GM21825 (cell line): ENCODE measurements at regions not wholly inside any gene's neighbourhood (a gene's known extent, or its start where the extent isn't known, plus 50 kb on each side); places are given as distances from the start of the nearest gene placed in this dataset.
"Not testable (repeated sequence)": the region's sequence is repeated elsewhere in the genome, so short reads cannot be mapped to it uniquely, and the experiment has no call there.

Experiments
- ATAC-seq: cut with Tn5 transposase; IDR thresholded peaks from one replicate; pipeline ENCODE4 v1.9.1; 2021; ENCODE audit warnings: mild to moderate bottlenecking, moderate library complexity; ENCODE audit not compliant: unreplicated experiment

DNA sequence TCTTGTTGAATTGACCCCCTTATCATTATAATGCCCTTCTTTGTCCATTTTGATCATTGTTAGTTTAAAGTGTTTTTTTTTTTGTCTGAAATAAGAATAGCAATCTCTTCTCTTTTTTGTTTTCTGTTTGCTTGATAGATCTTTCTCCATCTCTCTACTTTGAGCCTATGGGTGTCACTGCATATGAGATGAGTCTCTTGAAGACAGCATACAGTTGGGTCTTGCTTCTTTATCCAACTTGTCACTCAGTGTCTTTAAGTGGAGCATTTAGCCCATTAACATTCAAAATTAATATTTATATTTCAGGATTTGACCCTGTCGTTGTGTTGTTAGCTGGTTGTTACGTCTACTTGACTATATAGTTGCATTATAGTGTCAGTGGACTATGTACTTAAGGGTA lies 135.4 kb downstream of the HMHB1 start:
- ATAC-seq, result no peak

DNA sequence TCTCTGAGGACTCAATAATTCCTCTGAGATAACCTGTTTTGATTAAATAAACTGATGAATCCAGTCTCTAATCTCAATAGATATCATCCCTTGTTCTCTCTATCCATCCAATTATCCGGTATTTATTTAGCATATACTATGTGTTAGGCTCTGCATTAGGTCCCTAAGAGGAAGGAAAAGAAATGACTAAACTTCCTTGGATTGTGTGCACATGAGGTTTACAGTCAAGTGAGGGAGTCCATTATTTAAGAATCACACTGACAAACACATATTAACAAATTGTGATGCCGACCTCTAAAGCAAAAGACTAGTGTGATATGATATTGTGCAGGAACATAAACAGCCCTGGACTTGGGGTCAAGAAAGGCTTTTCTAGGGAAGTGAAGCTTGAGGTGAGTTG lies 140.8 kb downstream of the HMHB1 start:
- ATAC-seq, result no peak

DNA sequence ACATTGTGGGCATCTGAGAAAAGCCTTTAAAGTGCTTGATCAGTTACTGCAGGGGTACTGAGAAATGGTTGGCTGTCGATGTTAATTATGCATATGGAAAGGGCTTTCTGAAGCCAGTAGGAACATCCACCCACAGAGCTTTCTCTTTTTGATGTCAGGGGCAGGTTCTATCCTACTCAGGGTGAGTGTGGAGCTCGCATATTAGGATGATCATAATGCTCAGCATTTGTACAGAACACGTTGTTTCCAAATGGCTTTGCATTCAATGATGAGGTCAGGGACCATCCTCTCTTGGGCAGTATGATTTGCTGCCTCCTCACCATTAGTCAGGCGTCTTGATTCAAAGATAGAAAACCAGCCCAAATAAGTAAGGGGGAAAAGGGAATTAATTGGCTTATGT lies 141.9 kb downstream of the HMHB1 start:
- no peak for ATAC-seq

DNA sequence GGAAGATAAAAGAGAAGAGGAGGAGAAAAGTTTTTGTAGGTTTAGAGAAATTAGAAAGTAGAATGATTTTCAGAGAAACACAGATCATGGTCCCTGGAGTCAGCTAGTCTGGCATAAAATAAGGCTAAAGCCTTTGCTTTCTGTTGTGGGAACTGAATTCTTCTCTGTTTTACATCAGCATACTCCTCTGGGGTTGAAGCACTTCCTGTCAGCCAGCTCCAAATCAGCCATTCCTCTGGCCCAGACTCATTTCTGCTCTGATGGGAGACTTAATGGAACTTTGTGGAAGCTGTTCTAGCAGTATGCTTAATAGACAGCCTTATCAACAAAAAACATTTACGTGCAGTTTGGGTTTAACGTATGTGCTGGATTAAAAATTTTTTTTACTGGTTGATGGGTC lies 143.2 kb downstream of the HMHB1 start:
- no peak for ATAC-seq

DNA sequence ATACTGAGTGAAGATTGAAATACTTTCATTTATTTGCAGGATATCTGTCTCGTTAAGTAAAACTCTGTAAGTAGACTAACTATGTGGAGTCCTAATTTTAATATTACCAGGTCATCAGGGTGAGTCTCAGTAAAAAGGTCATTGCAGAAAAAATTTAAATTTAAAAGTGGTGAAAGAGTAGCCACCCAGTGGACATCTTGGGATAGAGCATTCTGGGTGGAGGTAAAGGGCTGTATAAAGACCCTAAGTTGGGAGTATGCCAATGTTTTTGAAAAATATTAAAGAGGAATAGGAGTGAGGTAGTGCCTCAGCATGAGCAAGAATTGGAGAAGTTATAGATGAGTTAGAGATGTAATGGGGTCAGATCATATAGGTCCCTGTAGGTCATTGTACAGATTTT lies 145.5 kb downstream of the HMHB1 start:
- no peak for ATAC-seq

DNA sequence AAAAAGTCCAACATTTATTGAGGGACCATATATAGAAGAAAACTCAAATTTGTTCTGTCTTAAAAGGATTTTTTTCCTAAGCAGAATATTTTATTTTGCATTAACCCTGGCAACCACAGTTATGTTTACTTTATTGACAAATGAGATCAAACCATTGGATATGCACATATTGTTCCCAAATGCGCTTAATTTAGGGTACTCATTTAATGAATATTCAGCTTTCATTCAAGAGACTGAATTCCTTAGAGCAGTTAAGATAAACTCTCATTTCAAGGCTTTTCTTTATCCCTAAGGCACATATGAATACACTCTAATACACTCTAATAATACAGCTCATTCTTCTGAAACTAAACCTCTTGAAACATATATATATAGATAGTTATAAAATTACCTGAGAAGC lies 150.2 kb downstream of the HMHB1 start:
- no peak for ATAC-seq

DNA sequence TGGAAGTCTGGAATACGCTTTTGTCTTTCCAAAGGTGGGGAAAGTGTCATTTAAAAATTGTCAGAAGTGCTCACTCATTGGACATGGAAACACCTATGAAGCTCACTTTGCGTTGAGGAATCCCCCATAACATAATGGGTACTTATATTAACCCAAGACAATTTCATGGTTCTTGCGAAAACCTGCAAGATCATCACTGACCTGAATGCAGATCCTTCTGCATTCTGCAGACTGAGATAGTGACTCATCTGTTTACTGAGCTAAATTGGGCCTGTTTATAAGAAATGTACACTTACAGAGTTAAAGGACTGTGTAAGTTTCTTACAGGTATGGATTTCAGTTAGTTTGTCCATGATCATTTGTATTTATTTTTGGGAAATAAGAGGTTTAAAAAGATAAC lies 153.0 kb downstream of the HMHB1 start:
- no peak for ATAC-seq

DNA sequence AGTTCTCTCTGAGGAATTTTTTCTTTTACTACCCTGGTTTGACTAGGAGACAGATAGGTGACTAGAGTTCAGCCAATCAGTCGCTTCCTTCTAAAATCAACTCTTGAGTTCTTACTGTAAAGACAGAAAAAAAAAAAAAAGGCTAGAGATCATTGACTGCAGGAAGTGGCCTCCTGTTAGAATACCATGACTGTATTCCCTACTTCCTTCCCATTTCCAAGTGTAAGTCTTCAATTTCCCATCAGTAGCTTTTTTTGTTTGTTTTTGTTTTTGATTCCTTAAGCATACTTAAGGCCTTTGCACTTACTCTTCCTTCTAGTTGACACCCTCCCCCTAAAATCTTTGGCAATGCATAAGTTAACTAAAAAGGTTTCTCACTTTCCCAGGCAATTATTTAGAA lies 154.3 kb downstream of the HMHB1 start:
- no peak for ATAC-seq

DNA sequence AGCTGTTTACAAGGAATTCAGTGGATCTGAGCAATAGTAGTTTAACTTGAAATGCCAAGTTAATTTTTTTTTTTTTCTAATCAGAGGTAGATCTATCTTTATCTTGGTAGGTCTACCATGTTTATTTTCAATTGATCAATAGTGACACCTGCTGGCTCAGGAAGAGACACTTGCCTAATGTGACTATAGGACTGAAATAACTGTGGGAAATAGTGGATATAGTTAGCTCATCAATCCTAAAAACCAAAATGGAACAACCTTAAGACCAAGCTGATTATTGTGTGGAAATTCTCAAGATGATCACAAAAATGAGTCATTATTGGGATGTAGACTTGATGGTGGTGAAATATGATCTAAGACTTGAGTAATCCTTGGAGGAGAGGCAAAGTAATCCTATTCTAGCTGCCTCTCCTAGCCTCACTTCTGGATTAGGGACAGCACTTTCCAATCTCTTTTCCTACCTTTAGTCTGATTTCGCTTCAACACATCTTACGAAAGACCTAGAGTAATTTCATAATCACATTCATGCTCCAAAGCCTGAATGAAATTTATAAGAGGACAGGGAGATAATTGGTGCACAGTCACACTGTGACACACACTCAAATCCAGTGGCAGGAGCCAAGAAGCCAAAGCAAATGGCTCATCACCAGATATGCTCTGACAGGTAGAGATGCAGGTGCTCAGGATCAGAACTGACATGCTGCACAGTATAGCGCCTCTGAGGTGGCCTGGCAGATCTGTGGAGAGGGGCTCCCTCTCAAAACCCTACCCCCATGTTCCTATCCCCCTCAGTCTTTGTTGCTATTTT lies 156.3 kb downstream of the HMHB1 start:
- ATAC-seq, result peak; percentile 56

DNA sequence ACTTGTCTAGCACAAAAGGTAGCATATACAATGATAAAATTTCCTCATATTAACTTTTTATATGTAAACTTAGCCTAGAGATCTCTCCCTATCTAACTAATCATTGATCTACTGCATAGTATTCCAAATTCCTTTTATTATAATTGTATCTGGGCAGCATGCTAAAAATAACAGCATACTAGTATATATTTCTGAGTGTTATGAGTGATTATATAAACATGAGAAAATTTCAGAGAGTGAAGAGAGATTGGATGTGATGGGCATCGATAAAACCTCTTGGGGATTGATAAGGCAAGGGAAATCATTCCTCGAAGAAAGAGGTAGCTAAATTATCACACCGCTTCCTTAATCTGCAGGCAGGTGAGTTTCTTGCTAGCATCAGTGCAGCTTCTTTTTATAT lies 158.2 kb downstream of the HMHB1 start:
- no peak for ATAC-seq

DNA sequence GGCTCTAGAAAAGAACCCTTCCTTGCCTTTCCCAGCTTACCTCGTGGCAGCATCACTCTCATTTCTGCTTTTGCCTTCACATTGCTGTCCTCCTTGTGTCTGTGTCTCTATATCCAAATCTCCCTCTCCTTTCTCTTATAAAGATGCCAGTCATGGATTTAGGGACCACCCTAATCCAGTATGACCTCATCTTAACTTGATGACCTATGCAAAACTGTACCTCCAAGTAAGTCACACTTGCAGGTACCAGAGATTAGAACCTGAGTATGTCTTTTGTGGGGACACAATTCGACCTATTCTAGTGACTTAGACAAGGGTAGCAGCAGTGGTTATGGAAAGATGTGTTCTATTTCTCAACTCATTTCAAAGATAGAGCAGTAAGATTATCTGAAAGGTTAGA lies 160.1 kb downstream of the HMHB1 start:
- no peak for ATAC-seq

DNA sequence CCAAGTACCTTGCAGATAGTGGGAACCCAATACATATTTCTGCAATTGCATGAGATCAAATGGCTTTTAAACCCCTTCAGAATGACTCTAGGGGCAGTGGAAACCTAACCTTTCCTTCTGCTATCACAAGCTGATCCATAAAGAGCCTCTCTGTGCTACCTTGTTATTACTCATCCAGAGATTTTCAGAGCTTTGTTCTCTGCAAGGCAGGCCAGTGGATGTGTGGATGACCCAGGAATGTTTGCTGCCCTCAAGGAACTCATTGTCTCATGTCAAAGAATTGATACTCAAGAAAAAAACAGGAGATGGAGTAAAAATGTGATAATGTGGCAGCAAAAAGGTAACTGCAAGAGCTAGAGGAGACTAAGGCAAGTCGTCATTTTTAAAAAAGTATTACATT lies 164.1 kb downstream of the HMHB1 start:
- no peak for ATAC-seq

DNA sequence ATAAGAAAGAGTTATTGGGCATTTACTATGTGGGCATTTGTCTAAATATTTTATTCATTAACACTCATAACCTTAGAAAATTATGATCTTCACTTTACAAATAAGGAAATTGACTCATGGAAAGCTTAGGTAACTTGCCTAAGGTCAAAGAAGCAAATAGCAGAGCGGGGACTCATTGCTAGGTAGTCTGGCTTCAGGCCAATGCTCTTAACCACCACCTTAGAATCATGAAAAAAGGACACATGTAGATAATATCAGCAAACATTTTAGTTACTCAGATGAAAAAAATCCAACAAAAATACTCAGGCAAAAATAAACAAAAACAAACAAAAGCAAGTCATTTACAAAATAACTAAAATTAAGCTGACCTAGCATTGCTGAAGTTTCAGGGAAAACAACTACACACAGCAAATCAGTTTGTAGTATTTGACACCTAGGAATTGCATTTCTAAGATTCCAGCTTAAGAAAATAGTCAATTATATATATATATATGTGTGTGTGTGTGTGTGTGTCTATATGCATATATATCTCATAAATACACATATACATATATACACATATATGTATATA lies 166.0 kb downstream of the HMHB1 start:
- no peak for ATAC-seq

DNA sequence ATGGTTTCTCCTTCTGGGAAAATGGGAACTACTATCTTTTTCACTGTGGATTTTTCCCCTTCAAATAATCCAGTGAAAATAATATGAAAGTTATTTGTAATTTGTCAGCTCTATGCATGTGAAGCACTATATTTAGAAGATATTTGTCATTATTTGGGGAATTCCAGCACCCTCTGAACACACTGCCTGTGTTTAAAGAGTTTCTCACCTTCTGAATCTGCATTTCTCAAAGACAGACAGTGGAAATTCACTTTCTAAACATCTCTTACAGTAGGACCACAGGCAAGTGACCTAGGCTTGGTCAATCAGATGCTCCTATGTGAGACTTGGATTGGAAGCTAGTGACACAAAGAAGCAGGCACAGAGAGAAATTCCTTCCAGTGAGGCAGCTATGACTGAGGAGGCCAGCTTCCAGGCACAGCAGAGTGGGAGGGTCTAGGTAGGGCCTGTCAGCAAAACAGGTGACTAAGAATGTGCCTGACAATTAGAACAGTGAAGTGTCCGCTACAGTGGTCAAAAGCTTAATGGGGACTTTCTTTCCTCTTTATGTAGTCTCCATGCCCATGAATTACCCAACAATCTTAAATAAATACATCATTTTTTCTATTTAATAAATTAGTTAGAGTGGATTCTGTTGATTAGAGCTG lies 167.2 kb downstream of the HMHB1 start:
- ATAC-seq, result peak; percentile 79

DNA sequence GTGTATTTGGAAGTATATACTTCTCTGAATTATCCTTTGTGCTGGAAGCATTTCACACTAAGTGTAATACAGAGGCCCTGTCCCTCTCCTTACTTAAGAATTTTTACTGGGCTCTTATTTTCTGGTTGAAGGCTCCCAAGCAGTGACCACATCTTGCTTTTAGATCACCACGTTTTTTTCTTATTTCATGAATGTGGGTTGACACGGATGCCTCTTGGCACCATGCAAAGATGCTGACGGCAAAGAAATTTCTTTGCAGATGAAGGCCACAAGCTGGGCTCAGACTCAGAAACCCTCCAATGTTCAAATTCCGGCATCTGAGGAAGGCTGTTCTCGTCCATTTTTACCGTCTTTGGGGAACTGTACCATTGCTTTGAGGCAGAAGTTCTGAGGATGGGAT lies 168.5 kb downstream of the HMHB1 start:
- no peak for ATAC-seq

DNA sequence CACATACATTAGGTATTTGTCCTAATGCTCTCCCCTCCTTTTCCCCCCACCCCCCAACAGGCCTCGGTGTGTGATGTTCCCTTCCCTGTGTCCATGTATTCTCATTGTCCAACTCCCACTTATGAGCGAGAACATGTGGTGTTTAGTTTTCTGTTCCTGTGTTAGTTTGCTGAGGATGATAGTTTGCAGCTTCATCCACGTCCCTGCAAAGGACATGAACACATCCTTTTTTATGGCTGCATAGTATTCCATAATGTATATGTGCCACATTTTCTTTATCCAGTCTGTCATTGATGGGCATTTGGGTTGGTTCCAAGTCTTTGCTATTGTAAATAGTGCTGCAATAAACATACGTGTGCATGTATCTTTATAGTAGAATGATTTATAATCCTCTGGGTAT lies 171.0 kb downstream of the HMHB1 start:
- not testable (repeated sequence) for ATAC-seq

DNA sequence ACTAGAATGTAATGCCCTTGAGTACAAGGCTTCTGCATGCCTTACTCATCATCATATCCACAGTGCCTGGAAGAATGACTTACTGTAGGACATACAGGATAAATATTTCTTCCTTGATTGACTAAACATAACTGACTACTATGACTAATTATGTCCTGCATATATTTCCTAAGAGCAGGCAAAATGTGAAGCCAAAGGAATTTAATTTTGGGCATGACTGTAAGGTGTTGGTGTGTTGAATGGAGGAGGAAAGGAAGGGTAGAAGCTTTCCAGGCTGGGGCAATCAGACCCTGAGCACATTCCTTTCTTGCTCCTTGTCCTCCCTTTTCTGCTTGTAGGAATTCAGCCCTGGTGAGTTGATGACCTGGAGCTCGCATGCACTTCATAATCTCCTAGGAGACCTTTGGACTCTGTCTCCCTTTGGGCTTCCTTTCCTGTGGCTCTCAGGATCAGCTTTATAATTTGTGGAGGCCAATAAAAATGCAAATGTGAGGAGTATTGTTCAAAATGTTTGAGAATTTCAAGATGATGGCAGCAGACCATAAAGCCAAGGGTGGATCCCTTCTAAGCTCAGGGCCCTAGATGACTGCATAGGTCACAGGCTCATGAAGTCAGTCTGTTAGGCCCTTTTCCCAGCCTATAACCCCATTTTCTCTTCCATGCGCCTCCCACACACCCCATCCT lies 174.0 kb downstream of the HMHB1 start:
- ATAC-seq, result no peak

DNA sequence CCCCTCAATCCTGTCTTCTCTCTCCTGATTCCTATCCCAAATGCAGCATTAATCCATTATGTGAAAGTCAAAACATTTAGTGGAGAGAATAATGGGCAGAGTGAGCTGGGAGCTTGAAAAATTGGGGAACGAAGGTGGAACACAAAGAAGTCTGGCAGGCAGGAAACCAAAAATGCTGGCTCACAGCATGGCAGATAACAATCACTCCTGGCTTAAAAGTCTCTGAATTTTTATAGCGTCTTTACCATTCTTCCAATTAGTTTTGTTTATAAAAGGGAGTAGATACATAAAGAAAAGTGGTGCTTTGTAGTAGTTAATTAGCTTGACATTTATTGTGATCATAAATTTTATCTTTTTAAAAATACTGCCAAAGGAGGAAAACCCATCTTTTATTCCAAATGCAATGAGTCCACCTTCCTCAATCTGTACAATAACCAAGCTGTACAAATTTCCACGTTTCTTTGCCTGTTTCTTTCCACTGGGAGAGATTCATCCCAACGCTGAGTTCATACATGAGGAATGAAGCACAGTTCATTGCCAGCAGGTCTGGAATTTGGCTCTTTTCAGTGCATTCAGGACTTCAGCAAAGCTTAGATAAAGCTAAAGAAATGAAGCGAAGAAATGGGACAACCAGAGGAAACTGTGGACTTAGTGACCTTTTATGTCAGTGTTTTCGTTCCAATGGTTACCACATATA lies 174.7 kb downstream of the HMHB1 start:
- ATAC-seq, result no peak

DNA sequence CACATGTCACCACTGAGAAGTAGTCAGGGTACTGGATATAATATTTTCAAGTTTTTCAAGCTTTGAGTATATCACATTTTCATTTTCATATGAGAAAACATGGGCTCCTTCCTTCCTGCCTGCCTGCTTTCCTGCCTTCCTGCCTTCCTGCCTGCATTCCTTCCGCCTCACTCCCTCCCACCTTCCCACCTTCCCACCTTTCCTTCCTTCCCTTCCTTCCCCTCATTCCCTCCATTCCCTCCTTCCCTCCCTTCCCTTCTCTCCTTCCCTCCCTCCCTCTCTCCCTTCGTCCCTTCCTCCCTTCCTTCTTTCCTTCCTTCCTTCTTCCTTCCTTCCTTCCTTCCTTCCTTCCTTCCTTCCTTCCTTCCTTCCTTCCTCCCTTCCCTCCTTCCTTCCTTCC lies 175.3 kb downstream of the HMHB1 start:
- no peak for ATAC-seq

DNA sequence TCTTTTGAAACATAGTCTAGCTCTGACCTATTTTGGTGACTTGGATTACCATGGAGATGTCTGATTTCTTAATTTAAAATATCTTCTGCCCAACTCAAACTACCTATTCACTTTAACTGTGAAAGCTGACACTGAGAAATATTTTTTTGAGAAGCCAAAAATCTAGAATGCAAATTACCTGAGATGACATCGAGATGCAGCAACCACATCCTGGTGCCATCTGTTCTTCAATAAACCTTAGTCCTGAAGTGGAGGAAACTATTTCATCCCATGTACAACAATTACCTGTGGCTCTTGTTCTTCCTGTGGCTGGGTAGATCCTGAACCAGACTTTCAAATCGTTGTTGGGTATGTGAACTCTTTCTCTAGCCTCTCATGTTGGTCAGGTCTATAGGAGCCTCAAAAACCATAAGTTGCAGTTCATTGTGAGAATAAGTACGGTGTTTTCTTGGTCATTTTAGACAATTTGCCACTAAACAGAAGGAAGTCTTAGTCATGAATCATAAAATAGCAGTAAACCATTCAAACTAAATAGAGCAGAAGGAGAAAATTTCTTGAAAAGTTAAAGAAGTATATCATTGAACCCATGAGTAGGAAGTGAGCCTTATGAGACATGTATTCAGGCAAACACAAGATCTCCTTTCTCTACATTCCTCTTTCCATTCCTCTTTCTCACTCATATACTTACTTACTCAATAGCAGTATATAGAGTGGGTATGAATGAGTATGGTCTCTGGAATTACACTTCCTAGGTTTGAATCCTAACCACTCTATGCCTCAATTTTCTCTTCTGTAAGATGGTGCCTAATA lies 176.0 kb downstream of the HMHB1 start:
- ATAC-seq, result no peak
